ENCODE measurements at regions not wholly inside any gene's neighbourhood (a gene's known extent, or its start where the extent isn't known, plus 50 kb on each side); places are given as distances from the start of the nearest gene placed in this dataset.

- no peak overlapping the region for H3K4me3 ChIP-seq (ENCODE audit: low read length)
- no peaks in the 10 kb centered on the region for H3K27me3 ChIP-seq (ENCODE audit: low read depth, low read length)
Measured at GRCh38 chrX:42725196-42725595, 52.8 kb downstream of the PPP1R2C start.

GRCh38 chrX:42720209-42720608 is 57.8 kb downstream of the PPP1R2C start:
- H3K36me3 ChIP-seq (replicated peaks; ENCODE audit: low read depth, low read length): no peaks in the 10 kb centered on the region
- no peak overlapping the region for H3K27ac ChIP-seq (ENCODE audit: low read length)
- TF ChIP-seq CTCF (IDR thresholded peaks at IDR 0.05; ENCODE audit: low read depth, low read length) (no peak), EZH2phosphoT487 (IDR thresholded peaks at IDR 0.05; ENCODE audit: low read depth) (no peak)
- H3K9ac ChIP-seq (ENCODE audit: low read length): no peak overlapping the region
- no peak overlapping the region for H2AFZ ChIP-seq (ENCODE audit: low read depth, low read length)
- no peaks in the 10 kb centered on the region for H3K27me3 ChIP-seq (ENCODE audit: low read depth, low read length)
- no peaks in the 10 kb centered on the region for H3K9me3 ChIP-seq (ENCODE audit: insufficient read depth, low read length)
- no peak overlapping the region for H3K4me2 ChIP-seq (ENCODE audit: low read length)
- no peak overlapping the region for H3K4me3 ChIP-seq (ENCODE audit: low read length)
- H3K4me1 ChIP-seq (ENCODE audit: low read length): peaks cover 3% of the 10 kb centered on the region; the same call in 1 of the 2 replicates
- H4K20me1 ChIP-seq (ENCODE audit: insufficient read depth, low read length): no peaks in the 10 kb centered on the region
- no peaks in the 10 kb centered on the region for H3K79me2 ChIP-seq (ENCODE audit: low read length)

More at GRCh38 chrX:42725196-42725595, 52.8 kb downstream of the PPP1R2C start:
- no peaks in the 10 kb centered on the region for H4K20me1 ChIP-seq (ENCODE audit: insufficient read depth, low read length)
- H3K4me1 ChIP-seq (ENCODE audit: low read length): no peaks in the 10 kb centered on the region
- no peak overlapping the region for H3K27ac ChIP-seq (ENCODE audit: low read length)
- no peak for TF ChIP-seq EZH2phosphoT487 (IDR thresholded peaks at IDR 0.05; ENCODE audit: low read depth)
- TF ChIP-seq CTCF (IDR thresholded peaks at IDR 0.05; ENCODE audit: low read depth, low read length): no peak
- no peaks in the 10 kb centered on the region for H3K36me3 ChIP-seq (replicated peaks; ENCODE audit: low read depth, low read length)
- no peak overlapping the region for H2AFZ ChIP-seq (ENCODE audit: low read depth, low read length)
- H3K4me2 ChIP-seq (ENCODE audit: low read length): no peak overlapping the region
- no peak overlapping the region for H3K9ac ChIP-seq (ENCODE audit: low read length)
- no peaks in the 10 kb centered on the region for H3K9me3 ChIP-seq (ENCODE audit: insufficient read depth, low read length)
- no peaks in the 10 kb centered on the region for H3K79me2 ChIP-seq (ENCODE audit: low read length)

GRCh38 chrX:42715701-42716262 is 62.2 kb downstream of the PPP1R2C start:
- Histone ChIP-seq H3K4me2 (ENCODE audit: low read length) (peak overlapping the region; percentile 83), H3K9me3 (ENCODE audit: insufficient read depth, low read length) (no peaks in the 10 kb centered on the region), H3K9ac (ENCODE audit: low read length) (no peak overlapping the region), H3K27me3 (ENCODE audit: low read depth, low read length) (no peaks in the 10 kb centered on the region), H3K4me1 (ENCODE audit: low read length) (peaks cover 11% of the 10 kb centered on the region), H3K79me2 (ENCODE audit: low read length) (no peaks in the 10 kb centered on the region), H3K4me3 (ENCODE audit: low read length) (peak overlapping the region; percentile 70; the same call in 1 of the 2 replicates), H3K36me3 (replicated peaks; ENCODE audit: low read depth, low read length) (no peaks in the 10 kb centered on the region), H3K27ac (ENCODE audit: low read length) (no peak overlapping the region), H2AFZ (ENCODE audit: low read depth, low read length) (peak overlapping the region; percentile 95; the same call in 1 of the 2 replicates), H4K20me1 (ENCODE audit: insufficient read depth, low read length) (no peaks in the 10 kb centered on the region)
- TF ChIP-seq EZH2phosphoT487 (IDR thresholded peaks at IDR 0.05; ENCODE audit: low read depth) (no peak), CTCF (IDR thresholded peaks at IDR 0.05; ENCODE audit: low read depth, low read length) (no peak)

- peak overlapping the region; percentile 83 for H3K4me2 ChIP-seq (ENCODE audit: low read length)
- no peaks in the 10 kb centered on the region for H3K36me3 ChIP-seq (replicated peaks; ENCODE audit: low read depth, low read length)
- H2AFZ ChIP-seq (ENCODE audit: low read depth, low read length): peak overlapping the region; percentile 95
- H3K4me3 ChIP-seq (ENCODE audit: low read length): peak overlapping the region; percentile 70
- H3K27ac ChIP-seq (ENCODE audit: low read length): no peak overlapping the region
- no peaks in the 10 kb centered on the region for H3K27me3 ChIP-seq (ENCODE audit: low read depth, low read length)
- no peaks in the 10 kb centered on the region for H4K20me1 ChIP-seq (ENCODE audit: insufficient read depth, low read length)
- TF ChIP-seq CTCF (IDR thresholded peaks at IDR 0.05; ENCODE audit: low read depth, low read length): peak; percentile 67
- no peak for TF ChIP-seq EZH2phosphoT487 (IDR thresholded peaks at IDR 0.05; ENCODE audit: low read depth)
- H3K9ac ChIP-seq (ENCODE audit: low read length): peak overlapping the region; percentile 49; the same call in 1 of the 2 replicates
- peaks cover 17% of the 10 kb centered on the region for H3K4me1 ChIP-seq (ENCODE audit: low read length)
- H3K9me3 ChIP-seq (ENCODE audit: insufficient read depth, low read length): no peaks in the 10 kb centered on the region
- H3K79me2 ChIP-seq (ENCODE audit: low read length): no peaks in the 10 kb centered on the region
Measured at GRCh38 chrX:42714981-42715700, 62.8 kb downstream of the PPP1R2C start.

Measured in OCI-LY3 (cell line).